ENCODE measurements at regions not wholly inside any gene's neighbourhood (a gene's known extent, or its start where the extent isn't known, plus 50 kb on each side); places are given as distances from the start of the nearest gene placed in this dataset.

DNA sequence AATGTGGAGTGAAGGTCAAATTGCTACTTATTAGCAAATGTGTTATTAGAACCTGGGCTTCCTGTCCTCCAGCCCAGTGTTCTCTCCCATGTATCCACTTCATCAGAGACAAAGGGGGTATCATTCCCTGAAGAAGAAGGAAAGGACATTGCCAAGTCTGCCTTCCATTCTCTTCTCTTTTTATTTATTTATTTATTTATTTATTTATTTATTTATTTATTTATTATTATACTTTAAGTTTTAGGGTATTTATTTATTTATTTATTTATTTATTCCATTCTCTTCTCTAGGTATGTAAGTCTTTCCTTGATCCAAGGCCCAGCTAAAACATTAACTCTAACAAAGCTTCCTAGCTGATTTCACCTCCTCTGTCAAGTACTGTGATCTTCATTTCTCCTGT lies 277.8 kb upstream of the DNAJC19 start:
- TF ChIP-seq POLR2A (IDR thresholded peaks at IDR 0.05), result no peak
- no peak for TF ChIP-seq POLR2AphosphoS5 (IDR thresholded peaks at IDR 0.05)
- TF ChIP-seq, protein P1, sequence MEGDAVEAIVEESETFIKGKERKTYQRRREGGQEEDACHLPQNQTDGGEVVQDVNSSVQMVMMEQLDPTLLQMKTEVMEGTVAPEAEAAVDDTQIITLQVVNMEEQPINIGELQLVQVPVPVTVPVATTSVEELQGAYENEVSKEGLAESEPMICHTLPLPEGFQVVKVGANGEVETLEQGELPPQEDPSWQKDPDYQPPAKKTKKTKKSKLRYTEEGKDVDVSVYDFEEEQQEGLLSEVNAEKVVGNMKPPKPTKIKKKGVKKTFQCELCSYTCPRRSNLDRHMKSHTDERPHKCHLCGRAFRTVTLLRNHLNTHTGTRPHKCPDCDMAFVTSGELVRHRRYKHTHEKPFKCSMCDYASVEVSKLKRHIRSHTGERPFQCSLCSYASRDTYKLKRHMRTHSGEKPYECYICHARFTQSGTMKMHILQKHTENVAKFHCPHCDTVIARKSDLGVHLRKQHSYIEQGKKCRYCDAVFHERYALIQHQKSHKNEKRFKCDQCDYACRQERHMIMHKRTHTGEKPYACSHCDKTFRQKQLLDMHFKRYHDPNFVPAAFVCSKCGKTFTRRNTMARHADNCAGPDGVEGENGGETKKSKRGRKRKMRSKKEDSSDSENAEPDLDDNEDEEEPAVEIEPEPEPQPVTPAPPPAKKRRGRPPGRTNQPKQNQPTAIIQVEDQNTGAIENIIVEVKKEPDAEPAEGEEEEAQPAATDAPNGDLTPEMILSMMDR (IDR thresholded peaks at IDR 0.05), result no peak
